Keratinocyte (primary cell): ENCODE measurements at regions not wholly inside any gene's neighbourhood (a gene's known extent, or its start where the extent isn't known, plus 50 kb on each side); places are given as distances from the start of the nearest gene placed in this dataset.

Experiments
- DNase-seq: peaks from one replicate; pipeline ENCODE4 v3.0.0-alpha.2; 2011; ENCODE audit warnings: low read depth, missing footprints, low spot score
- FAIRE-seq: peaks from 2 replicates; lab custom pipeline; 2011; peaks lifted over from hg19 to GRCh38; lab: Jason Lieb, UNC
- H2AFZ ChIP-seq: 2 replicates; pipeline ENCODE4 v1.6.0; 2012; ENCODE audit warnings: low read length, control low read depth, inconsistent platforms; ENCODE audit not compliant: control insufficient read depth
- H3K27ac ChIP-seq: 2 replicates; pipeline ENCODE4 v1.5.1; 2011; ENCODE audit warnings: low read length; ENCODE audit not compliant: control insufficient read depth, insufficient read depth
- H3K27me3 ChIP-seq: 3 replicates; pipeline ENCODE4 v1.6.0; 2011; ENCODE audit warnings: low read length; ENCODE audit not compliant: control insufficient read depth, insufficient read depth; ENCODE audit errors: extremely low read depth
- H3K36me3 ChIP-seq, 2 experiments: 2 replicates in 1 of 2; 3 replicates in 1 of 2; pipeline ENCODE4 v1.5.1; 2011; ENCODE audit warnings: low read length in 2 of 2, mild to moderate bottlenecking in 1 of 2; ENCODE audit not compliant: control insufficient read depth in 2 of 2, insufficient read depth in 2 of 2; ENCODE audit errors: extremely low read depth in 1 of 2
- H3K4me1 ChIP-seq: 3 replicates; pipeline ENCODE4 v1.5.1; 2011; ENCODE audit warnings: low read length; ENCODE audit not compliant: control insufficient read depth, insufficient read depth; ENCODE audit errors: extremely low read depth
- H3K4me2 ChIP-seq: 3 replicates; pipeline ENCODE4 v1.6.0; 2011; ENCODE audit warnings: low read depth, low read length; ENCODE audit not compliant: control insufficient read depth, insufficient read depth; ENCODE audit errors: extremely low read depth
- H3K4me3 ChIP-seq, 3 experiments: fragments of 200-600 bp in 1 of 3; sonication (generic) in 1 of 3; 2 replicates in 2 of 3; 3 replicates in 1 of 3; pipeline ENCODE4 v1.5.1; 2011 to 2016; ENCODE audit warnings: low read length in 3 of 3, mild to moderate bottlenecking in 3 of 3, control low read depth in 2 of 3, inconsistent platforms in 1 of 3, low read depth in 1 of 3, mixed read lengths in 1 of 3, mixed run types in 1 of 3, moderate library complexity in 1 of 3; ENCODE audit not compliant: control insufficient read depth in 2 of 3, insufficient read depth in 2 of 3; ENCODE audit errors: extremely low read depth in 1 of 3
- H3K79me2 ChIP-seq: 2 replicates; pipeline ENCODE4 v1.6.0; 2012; ENCODE audit warnings: low read length; ENCODE audit not compliant: control insufficient read depth, insufficient read depth
- H3K9ac ChIP-seq: 3 replicates; pipeline ENCODE4 v1.6.0; 2011; ENCODE audit warnings: low read length; ENCODE audit not compliant: control insufficient read depth, insufficient read depth; ENCODE audit errors: extremely low read depth
- H3K9me1 ChIP-seq: 3 replicates; pipeline ENCODE4 v1.6.0; 2011; ENCODE audit warnings: low read length; ENCODE audit not compliant: control insufficient read depth, insufficient read depth; ENCODE audit errors: extremely low read depth
- H3K9me3 ChIP-seq: 2 replicates; pipeline ENCODE4 v1.5.1; 2012; ENCODE audit warnings: low read depth, low read length; ENCODE audit not compliant: control insufficient read depth
- H4K20me1 ChIP-seq: 3 replicates; pipeline ENCODE4 v1.6.0; 2011; ENCODE audit warnings: low read length; ENCODE audit not compliant: control insufficient read depth, insufficient read depth; ENCODE audit errors: extremely low read depth
- CTCF ChIP-seq, 3 experiments: IDR thresholded peaks in 1 of 3; conservative IDR thresholded peaks in 1 of 3; optimal IDR thresholded peaks in 1 of 3; 2 replicates in 2 of 3; 3 replicates in 1 of 3; pipeline versions ENCODE3 to v1.5.1; 2011; ENCODE audit warnings: low read length in 3 of 3, mild to moderate bottlenecking in 3 of 3, moderate library complexity in 2 of 3, control low read depth in 1 of 3, inconsistent platforms in 1 of 3; ENCODE audit not compliant: insufficient read depth in 2 of 3; ENCODE audit errors: extremely low read depth in 1 of 3
- EZH2 ChIP-seq: IDR thresholded peaks from one replicate; pipeline ENCODE4 v1.6.1; 2012; ENCODE audit warnings: inconsistent platforms, mild to moderate bottlenecking, low read length, moderate library complexity
- dilution Hi-C: fragments of 300-500 bp; cut with MboI; formaldehyde crosslinking; loops from one replicate; pipeline ENCODE4 v1.7.0; 2020; ENCODE audit warnings: low sequenced_read_pairs; ENCODE audit not compliant: extremely low pct_ligation_motif_present

- dilution Hi-C loops: no loop called here
- H3K9ac ChIP-seq: no peak overlapping the region
- H3K9me3 ChIP-seq: no peaks in the 10 kb centered on the region
- DNase-seq (no peak), FAIRE-seq (no peak)
- H3K79me2 ChIP-seq: no peaks in the 10 kb centered on the region
- no peak overlapping the region for H3K4me2 ChIP-seq
- no peaks in the 10 kb centered on the region for H4K20me1 ChIP-seq
- no peak for TF ChIP-seq CTCF (optimal IDR thresholded peaks at IDR 0.05 in 1 of 3, IDR thresholded peaks at IDR 0.05 in 1 of 3, conservative IDR thresholded peaks at IDR 0.05 in 1 of 3; ENCODE audit: extremely low read depth in 1 of 3, insufficient read depth in 2 of 3, low read length in 3 of 3)
- no peak for TF ChIP-seq EZH2
- H2AFZ ChIP-seq: no peak overlapping the region
- H3K4me1 ChIP-seq: peaks cover 20% of the 10 kb centered on the region
- H3K9me1 ChIP-seq: no peaks in the 10 kb centered on the region
- no peak overlapping the region for H3K27ac ChIP-seq
- no peaks in the 10 kb centered on the region for H3K27me3 ChIP-seq
- no peak overlapping the region for H3K4me3 ChIP-seq
- no peaks in the 10 kb centered on the region for H3K36me3 ChIP-seq
These were observed 103.0 kb upstream of the PPP2R5A start for GRCh38 chr1:212182171-212182570.

GRCh38 chr1:212182579-212182978 is 102.6 kb upstream of the PPP2R5A start:
- FAIRE-seq (no peak), DNase-seq (no peak)
- no peaks in the 10 kb centered on the region for H3K9me1 ChIP-seq
- H3K4me3 ChIP-seq: no peak overlapping the region
- no peak overlapping the region for H3K9ac ChIP-seq
- no peaks in the 10 kb centered on the region for H4K20me1 ChIP-seq
- no peaks in the 10 kb centered on the region for H3K79me2 ChIP-seq
- peaks cover 20% of the 10 kb centered on the region for H3K4me1 ChIP-seq
- dilution Hi-C loops: no loop called here
- TF ChIP-seq EZH2: no peak
- TF ChIP-seq CTCF (optimal IDR thresholded peaks at IDR 0.05 in 1 of 3, IDR thresholded peaks at IDR 0.05 in 1 of 3, conservative IDR thresholded peaks at IDR 0.05 in 1 of 3; ENCODE audit: extremely low read depth in 1 of 3, insufficient read depth in 2 of 3, low read length in 3 of 3): no peak
- H3K4me2 ChIP-seq: no peak overlapping the region
- H3K27me3 ChIP-seq: no peaks in the 10 kb centered on the region
- H3K27ac ChIP-seq: no peak overlapping the region
- no peak overlapping the region for H2AFZ ChIP-seq
- H3K36me3 ChIP-seq: no peaks in the 10 kb centered on the region
- H3K9me3 ChIP-seq: no peaks in the 10 kb centered on the region
